HG03342 (cell line): ENCODE measurements at regions not wholly inside any gene's neighbourhood (a gene's known extent, or its start where the extent isn't known, plus 50 kb on each side); places are given as distances from the start of the nearest gene placed in this dataset.
"Not testable (repeated sequence)": the region's sequence is repeated elsewhere in the genome, so short reads cannot be mapped to it uniquely, and the experiment has no call there.

Experiments used
- ATAC-seq: cut with Tn5 transposase; IDR thresholded peaks from one replicate; pipeline ENCODE4 v1.9.1; 2021; ENCODE audit warnings: mild to moderate bottlenecking, moderate library complexity; ENCODE audit not compliant: unreplicated experiment

DNA sequence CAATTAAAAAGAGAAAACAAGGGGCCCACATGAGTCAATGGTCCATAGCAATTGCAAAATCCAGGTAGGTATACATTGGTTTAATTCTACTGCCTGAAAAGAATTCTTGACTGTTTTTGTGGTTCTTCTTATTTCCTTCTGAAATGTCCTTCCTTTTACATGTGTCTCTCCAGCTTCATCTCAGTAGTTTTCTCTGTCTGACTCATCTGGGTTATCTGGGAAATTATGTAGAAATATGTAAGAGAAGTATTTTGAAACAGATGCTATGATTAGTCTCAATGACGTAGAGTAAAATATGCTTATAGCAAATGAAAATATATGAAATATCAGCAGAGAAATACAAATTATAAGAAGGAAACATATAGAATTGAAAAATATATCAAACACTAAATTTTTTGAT is 953.2 kb downstream of the BRINP3 start:
- ATAC-seq = no peak

DNA sequence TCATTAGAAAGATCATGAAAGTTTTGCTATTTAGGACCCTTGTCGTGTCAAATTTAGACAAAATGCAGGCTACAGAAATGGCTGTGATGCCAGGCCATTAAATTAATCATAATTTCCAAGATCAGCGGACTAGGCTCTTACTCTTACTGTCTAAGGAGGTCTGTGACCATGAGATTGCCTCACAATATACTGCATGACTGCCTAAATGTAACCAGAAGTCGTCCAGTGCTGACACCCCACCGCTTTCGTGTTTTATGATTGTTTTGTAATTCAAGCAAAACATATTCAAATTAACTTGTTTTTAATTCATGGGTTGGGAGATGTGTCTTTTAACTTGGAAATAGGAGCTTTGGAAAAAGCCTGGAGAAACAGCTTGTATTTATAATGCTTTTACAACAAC is 947.5 kb downstream of the BRINP3 start:
- no peak for ATAC-seq

DNA sequence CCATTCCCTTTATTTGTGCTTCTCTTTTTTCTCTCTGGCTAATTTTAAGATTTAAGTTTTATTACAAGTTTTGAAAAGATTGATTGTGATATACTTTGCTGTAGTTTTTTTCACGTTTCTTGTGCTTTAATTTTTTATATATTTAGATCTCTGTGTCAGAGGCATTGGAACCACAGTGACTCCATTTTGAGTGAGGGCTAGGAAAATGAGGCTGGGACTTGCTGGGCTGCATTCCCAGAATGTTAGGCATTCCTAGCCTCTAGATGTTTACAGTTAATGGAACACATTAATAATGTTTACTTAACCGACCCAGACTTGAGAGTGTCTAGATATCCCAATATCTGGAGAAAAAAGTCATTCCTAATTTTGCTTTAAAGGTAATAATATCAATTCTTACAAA is 939.4 kb downstream of the BRINP3 start:
- ATAC-seq = no peak

DNA sequence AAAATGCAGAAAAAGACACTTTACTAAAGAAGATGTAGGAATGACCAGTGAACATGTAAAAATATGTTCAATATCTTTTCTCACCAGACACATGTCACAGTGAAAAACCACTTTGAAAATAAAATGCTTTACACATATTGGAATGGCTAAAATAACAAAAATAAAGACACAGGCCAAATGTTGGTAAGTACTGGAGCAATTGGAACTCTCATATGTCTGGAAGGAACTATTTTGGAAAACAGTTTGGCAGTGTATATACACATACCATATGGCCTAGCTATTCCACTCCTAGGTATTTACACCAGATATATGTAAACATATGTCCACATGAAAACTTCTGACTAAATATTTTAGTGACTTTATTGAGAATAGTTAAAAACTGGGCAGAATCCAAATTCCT is 927.2 kb downstream of the BRINP3 start:
- ATAC-seq = no peak

DNA sequence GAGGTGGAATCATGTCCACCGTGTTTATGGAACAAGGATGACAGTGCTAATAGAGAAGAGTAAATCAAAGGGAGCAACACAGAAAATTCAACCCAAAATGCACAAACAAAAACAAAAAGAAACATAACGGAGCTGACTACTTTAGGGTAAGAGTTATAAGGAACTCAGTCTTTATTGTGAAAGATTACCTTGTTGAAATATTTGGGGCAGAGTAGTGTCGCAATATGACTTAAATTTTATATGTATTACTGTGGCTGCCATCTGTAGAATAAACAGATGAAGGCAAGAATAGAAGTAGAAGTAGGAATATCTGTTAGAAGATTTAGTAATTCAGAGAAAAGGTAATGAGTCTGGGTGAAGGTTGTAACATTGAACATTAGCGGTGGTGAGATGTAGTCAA is 913.9 kb downstream of the BRINP3 start:
- no peak for ATAC-seq

DNA sequence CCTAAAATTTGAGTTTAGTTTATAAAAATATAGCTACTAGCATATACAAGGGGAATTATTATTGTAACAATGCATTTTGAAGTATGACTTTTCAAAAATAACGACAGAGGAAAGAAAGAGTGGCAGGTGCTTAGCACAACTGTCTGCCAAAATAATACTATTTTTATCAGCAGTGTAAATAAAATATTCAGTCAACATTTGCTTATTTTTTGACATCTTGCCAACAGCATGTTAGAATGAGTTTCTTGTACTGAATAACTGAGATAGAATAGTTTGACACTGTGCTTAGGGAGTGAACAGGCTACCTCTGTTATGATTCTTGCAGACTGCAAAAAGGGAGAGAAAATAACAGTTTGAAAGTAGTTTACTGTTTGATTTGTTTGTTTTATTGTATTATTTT is 909.8 kb downstream of the BRINP3 start:
- ATAC-seq = no peak

DNA sequence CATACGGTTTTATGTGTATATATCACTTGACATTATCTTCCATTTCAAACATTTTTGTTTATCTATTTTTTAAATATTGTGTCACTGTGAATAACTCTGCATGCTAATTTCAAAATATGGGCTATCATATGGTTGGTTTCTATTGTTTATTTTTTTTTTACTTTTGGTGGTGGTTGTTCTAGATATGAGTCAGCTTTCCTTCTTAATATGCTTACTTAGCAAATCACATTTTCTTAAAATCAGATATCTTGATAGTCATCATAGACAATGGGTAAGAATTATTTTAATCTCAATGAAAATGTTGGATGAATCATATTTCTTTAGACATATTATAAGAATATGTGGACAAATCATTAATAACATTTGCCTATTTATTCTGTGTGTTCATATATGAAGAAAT is 881.5 kb downstream of the BRINP3 start:
- ATAC-seq = no peak

DNA sequence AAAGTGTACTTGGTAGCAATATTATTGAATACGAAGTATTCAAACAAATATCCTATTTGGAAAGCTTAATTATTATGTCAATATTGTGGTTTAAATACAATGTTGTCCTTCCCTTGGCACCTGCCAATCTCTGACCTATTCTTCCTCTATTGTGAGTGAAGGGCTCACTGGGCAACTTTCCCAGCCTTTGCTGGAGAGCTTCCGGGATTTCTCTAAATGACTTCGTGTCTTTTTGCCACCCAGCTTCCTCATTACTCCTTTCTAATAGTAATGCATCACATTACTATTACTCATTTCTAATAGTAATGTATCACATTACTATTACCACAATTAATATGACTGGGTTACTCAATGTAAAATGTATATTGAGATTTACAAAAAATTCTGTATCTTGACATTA is 880.6 kb downstream of the BRINP3 start:
- ATAC-seq = no peak

DNA sequence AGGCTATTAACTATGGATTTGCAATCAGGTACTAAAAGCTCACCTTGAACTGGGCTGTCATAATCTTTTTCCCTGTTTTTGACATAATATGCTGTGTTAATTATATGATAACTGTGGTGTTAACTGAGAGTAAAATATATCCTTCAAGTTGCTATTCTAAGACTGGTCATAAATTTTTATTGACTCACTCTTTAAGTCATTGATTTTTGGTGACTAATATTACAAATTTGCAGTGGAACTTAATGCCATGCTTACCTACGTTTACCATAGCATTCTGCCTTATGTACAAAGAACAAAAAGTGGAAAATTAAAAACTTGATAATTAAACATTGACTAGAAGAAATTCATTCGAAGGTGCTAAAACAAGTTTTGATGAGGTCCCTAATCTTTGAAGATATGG is 872.4 kb downstream of the BRINP3 start:
- ATAC-seq = no peak

DNA sequence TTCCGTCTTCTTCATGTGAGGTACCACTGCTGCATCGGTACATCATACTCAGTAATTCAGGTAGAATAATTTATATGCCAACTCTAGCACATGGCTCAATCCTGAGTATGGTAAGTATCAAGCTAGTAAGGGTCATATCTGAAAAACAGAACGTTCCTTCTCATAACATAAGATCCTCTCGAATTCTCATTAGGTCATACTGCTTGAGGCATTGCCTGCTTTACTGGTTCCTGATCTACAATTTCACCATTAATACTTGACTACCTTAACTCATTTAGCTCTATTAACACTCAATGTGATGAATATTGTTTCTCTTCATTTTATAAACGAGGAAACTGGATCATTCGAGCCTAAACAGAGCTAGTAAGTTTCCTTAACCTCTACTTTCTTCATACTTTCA is 871.6 kb downstream of the BRINP3 start:
- ATAC-seq = no peak

DNA sequence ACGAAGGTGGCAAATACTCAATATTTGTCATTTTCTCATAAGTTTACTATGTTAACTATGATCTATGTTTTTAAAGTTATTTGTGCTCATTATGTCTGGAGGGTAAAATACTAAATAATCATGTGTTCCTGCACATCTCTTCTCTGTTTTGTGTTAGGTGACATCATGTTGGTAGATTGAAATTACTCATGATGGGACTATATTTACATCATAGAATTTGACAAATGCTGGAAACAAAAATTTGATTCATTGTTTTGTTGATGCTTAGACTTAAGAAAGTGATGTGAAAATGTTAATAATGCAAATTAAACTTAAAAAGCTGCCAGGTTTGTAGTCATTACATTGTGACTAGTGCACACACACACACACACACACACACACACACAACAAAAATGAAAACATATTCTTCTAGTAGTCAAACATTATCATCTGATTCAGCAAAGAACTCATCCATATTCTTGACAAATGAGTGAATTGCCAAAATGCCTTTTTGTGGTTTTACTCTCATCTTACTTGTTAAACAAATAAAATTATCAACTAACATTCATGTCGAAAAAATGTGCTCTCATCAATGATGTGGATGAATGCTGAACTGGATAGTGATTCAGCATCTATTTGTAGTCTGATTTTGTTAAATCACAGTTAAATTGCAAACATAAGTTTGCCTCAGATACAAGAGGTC is 870.7 kb downstream of the BRINP3 start:
- ATAC-seq = no peak

DNA sequence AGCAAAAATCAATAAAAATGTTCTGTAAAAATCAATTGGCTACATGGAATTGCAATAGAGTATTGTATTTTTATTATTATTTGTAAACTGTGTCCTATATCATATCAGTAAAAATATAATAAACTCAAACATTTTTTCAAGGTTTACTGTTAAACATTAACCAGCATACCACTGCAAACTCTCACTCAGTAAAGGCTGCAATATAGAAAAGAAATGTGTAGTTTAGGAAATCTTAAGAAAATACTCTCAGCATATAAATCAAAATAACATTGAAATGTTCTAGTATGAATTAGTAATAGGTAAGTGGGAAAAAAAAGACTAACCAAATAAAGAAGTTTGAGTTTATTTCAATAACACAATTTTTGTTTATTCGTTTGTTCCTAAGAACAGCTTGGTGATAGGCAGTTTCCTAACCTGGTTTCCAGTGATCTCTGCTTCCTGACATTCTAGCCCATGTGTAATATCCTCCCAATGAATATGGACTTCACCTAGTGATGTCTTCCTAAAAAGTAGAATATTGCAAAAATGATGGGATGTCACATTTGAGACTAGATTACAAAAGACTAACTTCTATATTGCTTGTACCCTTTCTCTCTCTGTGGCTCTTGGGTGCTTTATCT is 870.1 kb downstream of the BRINP3 start:
- no peak for ATAC-seq

DNA sequence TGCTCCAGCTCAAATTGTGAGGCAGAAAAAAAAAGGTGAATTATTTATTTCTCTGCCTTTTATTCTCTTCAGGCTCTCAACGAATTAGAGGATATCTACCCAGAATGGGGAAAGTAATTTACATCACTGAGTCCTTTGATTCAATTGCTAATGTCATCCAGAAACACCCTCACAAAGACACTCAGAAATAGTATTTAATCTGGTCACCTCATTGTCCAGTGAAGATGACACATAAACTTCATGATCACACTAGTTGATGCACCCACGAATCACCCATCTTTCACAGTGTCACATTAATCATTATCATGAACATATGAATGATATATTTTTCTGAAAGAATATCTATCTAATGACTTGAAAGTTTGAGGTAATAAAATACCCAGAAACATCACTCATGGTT is 868.5 kb downstream of the BRINP3 start:
- no peak for ATAC-seq

DNA sequence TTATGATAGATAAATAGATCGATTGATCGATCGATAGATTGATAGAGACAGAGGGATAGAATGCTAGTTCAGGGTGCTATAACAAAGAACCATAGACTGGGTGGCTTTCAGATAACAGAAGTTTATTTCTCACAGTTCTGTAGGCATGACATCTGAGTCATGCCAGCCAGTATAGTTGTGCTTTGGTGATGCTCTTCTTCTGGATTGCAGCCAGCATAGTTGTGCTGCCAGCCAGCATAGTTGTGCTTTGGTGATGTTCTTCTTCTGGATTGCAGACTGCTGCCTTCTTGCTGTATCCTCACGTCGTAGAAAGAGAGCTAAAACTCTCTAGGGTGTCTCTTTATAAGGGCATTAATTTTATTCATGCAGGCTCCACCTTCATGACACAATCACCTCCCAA is 860.8 kb downstream of the BRINP3 start:
- ATAC-seq = no peak

DNA sequence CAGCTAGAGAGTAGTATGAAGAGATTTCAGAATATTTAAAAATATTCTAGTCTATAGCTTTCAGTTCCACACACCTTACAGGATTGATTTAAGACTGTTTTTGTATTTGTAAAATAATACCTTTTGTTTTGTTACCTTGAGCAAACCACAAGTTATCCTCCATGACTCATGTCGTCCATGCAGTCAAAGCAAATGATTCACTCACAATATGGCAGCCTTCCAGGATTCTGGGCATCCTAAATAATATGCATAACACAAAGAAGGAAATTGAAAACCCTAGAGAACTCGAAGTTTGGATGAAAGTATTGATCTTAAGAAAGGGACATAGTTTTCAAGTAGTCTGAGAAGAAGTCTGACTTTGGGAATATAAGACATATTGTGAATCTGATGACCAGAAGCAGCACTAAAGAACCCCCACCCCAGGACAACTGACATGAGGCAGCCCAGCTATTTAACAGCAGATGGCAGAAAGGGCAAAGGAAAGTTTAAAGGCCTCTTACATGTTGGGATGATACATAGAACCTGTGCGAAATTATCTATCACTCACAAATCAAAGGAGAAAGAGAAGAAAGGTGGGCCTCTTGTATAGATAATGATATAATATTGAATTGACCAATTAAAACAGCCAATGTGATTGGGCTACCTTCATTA is 857.9 kb downstream of the BRINP3 start:
- no peak for ATAC-seq

DNA sequence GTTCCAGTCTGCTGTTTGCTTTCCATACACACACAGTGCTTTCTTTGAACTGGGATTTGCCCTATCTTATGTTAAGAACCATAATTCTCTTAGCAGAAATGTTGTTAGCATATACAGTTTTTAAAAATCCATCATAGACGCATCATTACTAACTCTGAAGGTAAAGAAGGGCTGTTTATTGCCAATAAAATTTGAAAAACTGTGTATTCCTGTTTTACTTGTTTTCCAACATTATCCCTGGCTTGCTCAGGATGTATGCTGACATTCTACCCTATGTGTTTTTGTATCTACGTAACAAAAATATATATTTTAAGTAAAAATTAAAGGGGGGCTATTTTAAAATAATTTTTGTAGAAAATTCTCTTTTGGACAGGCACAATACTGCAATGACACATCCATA is 857.2 kb downstream of the BRINP3 start:
- ATAC-seq = no peak

DNA sequence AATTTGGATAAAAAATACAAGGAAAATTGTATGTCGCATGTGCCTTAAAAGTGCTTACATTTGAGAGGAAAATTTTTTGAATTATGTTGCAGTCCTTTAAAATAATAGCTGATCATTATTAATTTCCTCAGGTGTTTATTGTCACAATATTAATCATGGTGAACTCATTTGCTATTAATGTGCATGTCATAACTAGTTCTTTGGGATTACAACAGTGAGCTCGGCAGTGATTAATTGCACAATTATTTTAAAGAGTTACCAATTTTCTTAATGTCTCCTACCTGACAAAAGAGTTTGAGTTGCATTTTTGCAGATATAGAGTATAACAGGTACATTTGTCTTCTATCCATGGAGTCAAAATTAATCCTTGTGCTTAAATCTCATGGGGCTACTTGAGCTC is 854.3 kb downstream of the BRINP3 start:
- ATAC-seq = no peak

DNA sequence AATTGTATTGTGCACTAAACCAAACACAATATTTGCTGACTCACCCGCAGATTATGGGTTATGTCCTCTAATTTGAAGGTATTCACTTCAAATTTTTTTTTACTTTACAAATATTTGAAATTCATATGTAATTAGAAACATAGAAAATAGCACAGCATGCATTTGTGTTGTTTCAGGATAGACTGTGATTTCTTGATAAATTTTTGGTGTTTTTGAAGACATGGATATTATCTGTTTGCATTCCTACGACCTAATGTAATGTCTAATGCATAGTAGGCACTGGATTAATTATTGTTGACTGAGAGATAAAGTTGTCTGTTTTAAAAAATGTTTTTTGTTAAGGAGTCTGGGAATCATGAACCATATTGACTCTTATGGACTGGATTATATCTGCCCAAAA is 850.2 kb downstream of the BRINP3 start:
- no peak for ATAC-seq

DNA sequence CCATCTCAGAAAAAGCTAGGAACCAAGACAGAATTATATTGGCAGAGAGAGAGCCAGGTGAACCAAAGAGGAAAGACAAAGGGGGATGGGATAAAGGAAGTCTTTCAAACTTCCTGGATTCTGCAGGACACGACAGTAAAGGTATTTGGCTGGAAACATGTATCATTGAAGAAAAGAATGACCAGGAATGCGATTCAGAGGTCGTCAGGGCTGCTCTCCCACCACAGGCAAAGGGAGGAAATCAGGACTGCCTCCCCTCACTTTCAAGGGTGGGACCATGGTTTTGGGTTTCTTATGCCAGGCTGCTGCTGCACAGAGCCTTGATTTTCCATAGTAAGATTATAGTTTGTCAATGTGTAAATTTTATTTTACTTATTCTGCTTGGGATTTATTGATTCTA is 848.8 kb downstream of the BRINP3 start:
- ATAC-seq = no peak

DNA sequence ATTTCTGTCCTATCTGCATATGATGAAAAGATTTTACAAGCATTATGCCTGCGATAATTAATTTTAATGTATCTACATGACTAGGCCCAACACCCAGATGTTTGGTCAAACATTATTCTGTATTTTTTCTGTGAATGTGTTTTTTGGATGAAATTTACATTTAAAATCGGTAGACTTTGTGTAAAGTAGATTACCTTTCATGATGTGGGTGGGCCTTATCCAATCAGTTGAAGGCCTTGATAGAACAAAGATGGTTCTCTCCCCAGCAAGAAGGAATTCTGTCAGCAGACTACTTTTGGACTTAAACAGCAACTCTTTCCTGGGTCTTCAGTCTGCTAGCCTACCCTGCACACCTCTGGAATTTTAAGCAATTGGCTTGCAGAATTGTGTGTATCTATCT is 844.0 kb downstream of the BRINP3 start:
- no peak for ATAC-seq

DNA sequence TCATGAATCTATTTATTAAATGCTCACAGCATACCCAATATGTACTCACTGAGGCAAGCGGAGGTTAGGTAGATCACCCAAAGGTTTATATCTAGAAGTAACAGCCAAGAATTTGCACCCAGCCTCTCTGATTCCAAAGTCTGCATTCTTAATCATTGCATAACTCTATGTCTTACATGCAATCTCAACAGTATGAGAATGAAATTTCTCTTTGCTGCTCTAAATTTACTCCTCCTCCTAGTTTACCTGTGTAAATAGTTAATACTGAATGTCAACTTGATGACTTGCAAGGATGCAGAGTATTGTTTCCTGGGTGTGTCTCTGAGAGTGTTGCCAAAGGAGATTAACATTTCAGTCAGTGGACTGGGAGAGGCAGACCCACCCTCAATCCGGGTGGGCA is 840.6 kb downstream of the BRINP3 start:
- no peak for ATAC-seq

DNA sequence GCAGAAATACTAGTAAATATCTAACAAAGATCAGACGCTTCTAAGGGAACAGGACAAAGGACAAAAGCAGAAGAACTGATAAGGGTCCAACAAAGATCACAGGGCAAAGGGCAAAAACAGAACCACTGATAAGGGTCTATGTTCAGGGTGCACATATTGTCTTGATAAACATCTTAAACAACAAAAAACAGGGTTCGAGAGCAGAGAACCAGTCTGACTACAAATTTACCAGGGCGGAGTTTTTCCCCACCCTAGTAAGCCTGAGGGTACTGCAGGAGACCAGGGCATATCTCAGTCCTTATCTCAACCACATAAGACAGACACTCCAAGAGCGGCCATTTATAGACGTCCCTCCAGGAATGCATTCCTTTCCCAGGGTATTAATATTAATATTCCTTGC is 833.5 kb downstream of the BRINP3 start:
- ATAC-seq = not testable (repeated sequence)

DNA sequence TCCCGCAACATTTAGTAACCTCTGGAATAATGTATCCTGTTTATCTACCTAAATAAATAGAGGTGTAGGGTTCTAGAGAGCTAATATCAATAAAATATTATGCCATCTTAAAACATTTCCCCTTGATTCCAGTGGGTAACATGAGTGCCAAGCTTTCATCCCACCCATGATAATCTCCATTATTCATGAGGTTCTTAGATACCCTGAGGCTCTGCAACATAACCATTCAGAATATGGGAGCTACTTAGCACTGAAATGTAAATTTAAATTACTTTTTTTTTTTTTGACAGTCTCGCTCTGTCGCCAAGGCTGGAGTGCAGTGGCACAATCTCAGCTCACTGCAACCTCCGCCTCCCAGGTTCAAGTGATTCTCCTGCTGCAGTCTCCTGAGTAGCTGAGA is 832.7 kb downstream of the BRINP3 start:
- ATAC-seq = no peak
